ENCODE measurements at regions not wholly inside any gene's neighbourhood (a gene's known extent, or its start where the extent isn't known, plus 50 kb on each side); places are given as distances from the start of the nearest gene placed in this dataset.
"Not testable (repeated sequence)": the region's sequence is repeated elsewhere in the genome, so short reads cannot be mapped to it uniquely, and the experiment has no call there.

- DNase-seq, result no peak
Measured at GRCh38 chr5:10921160-10921559, 160.1 kb upstream of the DAP start.

GRCh38 chr5:10920400-10920799, 159.4 kb upstream of the DAP start:
- DNase-seq, result no peak

GRCh38 chr5:10914741-10915480, 153.9 kb upstream of the DAP start:
- DNase-seq, result no peak

- no peak for DNase-seq
Measured at GRCh38 chr5:10913841-10914240, 152.8 kb upstream of the DAP start.

- DNase-seq, result no peak
Measured at GRCh38 chr5:10913181-10913810, 152.3 kb upstream of the DAP start.

GRCh38 chr5:10912435-10912834, 151.4 kb upstream of the DAP start:
- DNase-seq, result no peak

- DNase-seq, result no peak
Measured at GRCh38 chr5:10910261-10910660, 149.2 kb upstream of the DAP start.

GRCh38 chr5:10904862-10905432, 143.9 kb upstream of the DAP start:
- DNase-seq, result no peak

GRCh38 chr5:10903786-10904560, 142.9 kb upstream of the DAP start:
- DNase-seq, result no peak

- no peak for DNase-seq
Measured at GRCh38 chr5:10902145-10902544, 141.1 kb upstream of the DAP start.

- no peak for DNase-seq
Measured at GRCh38 chr5:10898514-10898913, 137.5 kb upstream of the DAP start.

GRCh38 chr5:10896016-10896415, 135.0 kb upstream of the DAP start:
- no peak for DNase-seq

- no peak for DNase-seq
Measured at GRCh38 chr5:10894445-10895054, 133.5 kb upstream of the DAP start.

- DNase-seq, result no peak
Measured at GRCh38 chr5:10892911-10893215, 131.8 kb upstream of the DAP start.

- no peak for DNase-seq
Measured at GRCh38 chr5:10892147-10892910, 131.3 kb upstream of the DAP start.

GRCh38 chr5:10891193-10891592, 130.2 kb upstream of the DAP start:
- no peak for DNase-seq

GRCh38 chr5:10886497-10886896, 125.5 kb upstream of the DAP start:
- no peak for DNase-seq

GRCh38 chr5:10885026-10885425, 124.0 kb upstream of the DAP start:
- no peak for DNase-seq

GRCh38 chr5:10883945-10884344, 122.9 kb upstream of the DAP start:
- DNase-seq, result not testable (repeated sequence)

- no peak for DNase-seq
Measured at GRCh38 chr5:10880934-10881333, 119.9 kb upstream of the DAP start.

GRCh38 chr5:10876996-10877395, 116.0 kb upstream of the DAP start:
- DNase-seq, result not testable (repeated sequence)

GRCh38 chr5:10876006-10876744, 115.1 kb upstream of the DAP start:
- no peak for DNase-seq

Measured in activated CD4-positive, alpha-beta T cell treated with anti-CD3 and anti-CD28 coated beads for 1 hour (primary cell).